HG02610 (cell line): ENCODE measurements at regions not wholly inside any gene's neighbourhood (a gene's known extent, or its start where the extent isn't known, plus 50 kb on each side); places are given as distances from the start of the nearest gene placed in this dataset.

Experiments used
- ATAC-seq: cut with Tn5 transposase; IDR thresholded peaks from one replicate; pipeline ENCODE4 v1.9.1; 2021; ENCODE audit warnings: mild to moderate bottlenecking, moderate library complexity; ENCODE audit not compliant: unreplicated experiment

DNA sequence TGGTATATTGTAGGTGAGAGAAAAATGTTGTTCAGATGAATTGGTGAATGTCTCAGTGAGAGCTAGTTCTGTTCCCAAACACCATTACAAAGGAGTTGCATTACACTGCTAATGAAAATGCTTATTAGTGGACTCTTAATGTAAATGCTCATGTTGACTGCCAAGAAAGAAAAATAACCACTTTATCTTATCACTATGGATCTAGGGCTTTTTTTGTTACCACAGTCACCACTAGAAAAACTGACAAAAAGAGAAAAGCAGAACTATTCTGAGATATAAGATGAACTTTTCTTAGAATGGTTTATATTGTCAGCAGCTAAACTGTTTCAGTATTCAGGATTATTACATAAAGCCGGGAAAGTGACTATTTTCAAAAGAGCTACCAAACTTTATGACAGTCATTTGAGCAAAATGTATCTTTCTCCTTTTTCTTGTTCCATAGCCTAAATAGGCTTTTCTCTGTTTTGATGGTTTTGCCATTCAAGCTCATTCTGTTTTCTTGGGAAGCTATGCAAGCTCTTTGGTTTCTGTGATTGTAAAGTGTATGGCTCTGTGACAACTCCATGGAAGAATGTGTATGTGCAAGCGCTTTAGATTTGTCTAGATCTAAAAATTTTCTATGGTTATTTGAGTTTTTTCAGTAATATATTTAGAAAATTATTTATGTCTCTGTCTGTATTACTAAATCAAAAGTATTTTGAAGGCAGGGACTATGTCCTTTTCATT lies 64.2 kb upstream of the DPH5 start:
- no peak for ATAC-seq

- ATAC-seq, result no peak
These were observed 62.8 kb upstream of the DPH5 start for GRCh38 chr1:101088431-101088830.

- ATAC-seq, result no peak
These were observed 61.2 kb upstream of the DPH5 start for GRCh38 chr1:101086783-101087182.

- peak; percentile 97 for ATAC-seq
These were observed 56.2 kb upstream of the DPH5 start for GRCh38 chr1:101081496-101082488.

- no peak for ATAC-seq
These were observed 55.3 kb upstream of the DPH5 start for GRCh38 chr1:101080859-101081258.

GRCh38 chr1:101079341-101079740 lies 53.8 kb upstream of the DPH5 start:
- no peak for ATAC-seq

DNA sequence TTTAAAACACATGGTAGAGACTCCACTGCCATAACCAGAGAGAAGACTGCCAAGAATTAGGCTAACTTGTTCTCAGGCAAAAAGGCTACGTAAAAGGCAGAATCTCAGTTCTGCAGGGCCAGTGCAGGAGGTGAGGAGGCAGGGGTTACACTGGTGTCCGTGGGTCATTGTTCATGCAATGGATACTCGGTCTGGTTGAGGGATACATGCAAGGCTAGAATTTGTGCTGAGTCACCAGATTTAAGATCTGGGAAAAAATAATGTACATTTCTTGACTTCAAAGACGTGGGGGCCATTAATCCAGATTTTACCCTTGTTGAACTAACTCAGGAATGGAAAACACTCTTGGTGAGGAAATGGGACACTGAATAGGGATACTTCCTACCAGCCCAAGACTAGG lies 52.3 kb upstream of the DPH5 start:
- no peak for ATAC-seq

DNA sequence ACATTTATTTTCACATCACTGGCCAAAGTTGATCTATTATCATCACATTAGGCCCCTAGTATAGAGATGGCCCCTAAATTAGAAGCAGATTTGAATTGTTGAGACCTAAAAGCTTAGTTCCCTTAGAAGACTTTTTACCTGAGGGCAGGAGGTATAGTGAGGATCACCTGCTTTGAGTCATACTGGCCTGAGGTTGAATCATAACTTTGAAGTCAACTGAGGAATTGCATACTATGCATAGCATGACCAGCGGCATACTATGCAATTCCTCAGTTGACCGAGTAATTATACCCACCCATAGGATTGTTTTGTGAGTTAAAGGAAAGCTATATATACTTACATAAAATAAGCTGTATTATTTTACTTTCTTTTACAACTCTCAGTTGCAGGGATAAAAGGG lies 50.3 kb upstream of the DPH5 start:
- ATAC-seq, result no peak
